GM12865 (cell line): ENCODE measurements at regions not wholly inside any gene's neighbourhood (a gene's known extent, or its start where the extent isn't known, plus 50 kb on each side); places are given as distances from the start of the nearest gene placed in this dataset.

Experiments
- DNase-seq: peaks from one replicate; pipeline ENCODE4 v3.0.0; 2010; ENCODE audit warnings: low read depth
- H3K4me3 ChIP-seq: 2 replicates; pipeline ENCODE4 v1.5.1; 2011; ENCODE audit warnings: mild to moderate bottlenecking, low read depth, low read length, control low read depth
- CTCF ChIP-seq: IDR thresholded peaks from 2 replicates; pipeline ENCODE4 v1.5.1; 2011; ENCODE audit warnings: low read length, control low read depth, low read depth, inconsistent platforms; ENCODE audit not compliant: insufficient read depth; ENCODE audit errors: missing control alignments

- TF ChIP-seq CTCF: no peak
- no peak overlapping the region for H3K4me3 ChIP-seq
- DNase-seq: peak; percentile 9
Observed at GRCh38 chr17:77690271-77691161, 268.0 kb upstream of the TNRC6C start.

GRCh38 chr17:77691216-77692085 is 267.1 kb upstream of the TNRC6C start:
- no peak for TF ChIP-seq CTCF
- no peak overlapping the region for H3K4me3 ChIP-seq
- no peak for DNase-seq

GRCh38 chr17:77692571-77693161 is 265.8 kb upstream of the TNRC6C start:
- no peak for TF ChIP-seq CTCF
- no peak overlapping the region for H3K4me3 ChIP-seq
- no peak for DNase-seq

GRCh38 chr17:77693301-77693700 is 265.2 kb upstream of the TNRC6C start:
- no peak for DNase-seq
- H3K4me3 ChIP-seq: no peak overlapping the region
- no peak for TF ChIP-seq CTCF

- no peak for TF ChIP-seq CTCF
- no peak overlapping the region for H3K4me3 ChIP-seq
- no peak for DNase-seq
Observed at GRCh38 chr17:77693776-77694175, 264.7 kb upstream of the TNRC6C start.

GRCh38 chr17:77694391-77695363 is 263.8 kb upstream of the TNRC6C start:
- no peak overlapping the region for H3K4me3 ChIP-seq
- no peak for TF ChIP-seq CTCF
- DNase-seq: no peak
